ENCODE measurements at regions not wholly inside any gene's neighbourhood (a gene's known extent, or its start where the extent isn't known, plus 50 kb on each side); places are given as distances from the start of the nearest gene placed in this dataset.
"Not testable (repeated sequence)": the region's sequence is repeated elsewhere in the genome, so short reads cannot be mapped to it uniquely, and the experiment has no call there.

DNA sequence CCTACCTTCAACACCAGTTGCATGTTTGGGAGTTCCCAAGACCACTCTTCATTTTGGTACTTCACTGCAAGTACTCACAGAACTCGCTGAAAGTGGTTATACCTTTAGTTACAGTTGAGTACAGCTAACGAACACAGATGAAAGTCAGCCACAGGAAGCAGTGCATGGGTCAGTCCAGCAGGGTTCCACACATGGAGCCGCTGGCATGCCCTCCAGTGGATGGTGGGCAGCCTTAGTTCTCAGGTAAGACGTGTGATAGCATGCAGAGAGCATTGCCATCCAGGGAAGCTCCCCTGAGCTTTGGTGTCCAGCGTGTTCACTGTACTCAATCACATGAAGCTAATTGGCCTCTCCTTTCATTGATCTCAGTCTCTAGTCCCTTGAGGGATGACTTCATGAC, 815.3 kb downstream of the RNF144A start:
- DNase-seq: no peak

GRCh38 chr2:7736646-7737305, 819.6 kb downstream of the RNF144A start:
- DNase-seq: no peak

DNA sequence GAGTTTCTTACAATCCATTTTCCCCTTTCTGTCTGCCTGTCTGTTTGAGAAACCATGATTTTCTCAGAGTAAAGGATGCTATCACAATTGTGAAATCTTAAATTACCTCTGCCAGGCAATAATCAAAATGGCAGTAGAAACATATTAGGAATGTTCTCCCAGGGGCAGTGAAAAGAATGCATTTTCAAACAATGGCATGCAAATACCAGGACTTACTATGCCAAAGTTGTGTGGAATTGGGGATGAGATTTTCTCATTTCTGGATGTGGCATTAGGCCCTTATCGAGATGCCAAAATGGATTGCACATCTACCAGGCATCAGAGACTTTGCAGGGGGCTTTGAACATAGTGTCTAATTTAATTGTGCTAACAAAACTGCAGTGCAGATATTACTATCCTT, 821.4 kb downstream of the RNF144A start:
- no peak for DNase-seq

GRCh38 chr2:7740114-7740513, 822.9 kb downstream of the RNF144A start:
- no peak for DNase-seq

DNA sequence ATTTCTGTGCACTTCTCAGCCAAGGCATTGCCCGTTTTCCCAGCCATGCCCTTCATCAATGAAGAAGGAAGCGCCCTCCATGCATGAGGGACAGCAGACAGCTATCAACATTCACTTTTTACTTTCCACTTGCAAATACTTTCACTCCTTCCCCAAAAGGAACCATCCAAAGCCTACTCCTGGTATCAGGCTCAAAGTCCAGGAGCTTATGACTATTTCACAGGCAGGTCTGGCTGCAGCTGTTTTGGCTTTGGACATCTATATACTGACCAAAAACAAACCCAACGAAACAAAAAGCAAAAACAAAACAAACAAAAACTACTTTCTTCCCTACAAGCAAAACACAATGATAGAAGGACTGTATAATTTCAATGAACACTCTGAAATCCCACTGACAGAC, 825.1 kb downstream of the RNF144A start:
- no peak for DNase-seq

DNA sequence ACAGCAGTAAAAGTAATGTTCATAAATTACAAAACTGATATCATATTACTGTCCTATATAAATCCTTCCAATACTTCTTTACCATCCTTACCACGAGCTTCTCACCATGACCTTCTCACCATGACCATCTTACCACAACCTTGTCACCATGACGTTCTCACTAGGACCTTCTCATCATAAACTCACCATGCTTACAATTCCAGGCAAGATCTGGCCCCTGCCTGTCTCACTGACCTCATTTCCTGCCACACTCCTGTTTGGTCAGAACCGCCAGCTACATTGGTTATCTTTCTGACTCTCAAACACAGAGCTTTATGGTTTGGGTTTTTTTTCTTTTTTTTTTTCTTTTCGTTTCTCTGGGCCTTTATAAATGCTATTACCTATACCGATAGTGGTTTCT, 827.6 kb downstream of the RNF144A start:
- DNase-seq: no peak

- DNase-seq: no peak
Observed at GRCh38 chr2:7745369-7745768, 828.2 kb downstream of the RNF144A start.

- peak; percentile 17 for DNase-seq
Observed at GRCh38 chr2:7748717-7749415, 831.7 kb downstream of the RNF144A start.

DNA sequence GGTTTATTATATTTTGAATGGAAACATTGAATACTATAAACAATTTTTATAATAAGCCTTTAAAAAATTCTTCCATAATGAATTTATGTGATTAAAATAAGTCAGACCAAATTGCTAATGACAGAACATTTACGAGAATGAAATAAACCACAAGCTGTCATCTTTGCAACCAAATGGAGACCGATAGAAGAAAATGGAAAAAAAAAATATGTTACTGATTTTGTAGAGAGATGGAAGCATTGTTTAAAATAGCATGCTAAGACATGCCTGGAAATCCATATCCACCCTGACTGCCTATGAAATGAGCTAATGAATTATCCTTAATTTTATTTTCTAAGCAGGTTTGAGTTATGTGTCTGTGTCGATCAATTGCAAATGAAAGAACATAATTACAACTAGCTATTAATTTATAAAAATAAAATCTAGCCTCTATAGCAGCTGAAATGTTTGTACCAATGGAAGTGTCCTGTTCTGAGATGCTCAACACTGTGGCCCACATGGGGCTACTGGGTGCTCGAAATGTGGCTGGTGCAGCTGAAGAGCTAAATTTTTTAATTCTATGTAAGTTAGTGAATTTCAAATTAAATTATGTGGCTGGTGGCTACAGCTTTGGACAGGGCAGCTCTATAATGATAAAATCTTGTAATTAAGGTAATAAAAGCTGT, 832.8 kb downstream of the RNF144A start:
- DNase-seq: no peak

GRCh38 chr2:7752291-7752690, 835.1 kb downstream of the RNF144A start:
- no peak for DNase-seq

DNA sequence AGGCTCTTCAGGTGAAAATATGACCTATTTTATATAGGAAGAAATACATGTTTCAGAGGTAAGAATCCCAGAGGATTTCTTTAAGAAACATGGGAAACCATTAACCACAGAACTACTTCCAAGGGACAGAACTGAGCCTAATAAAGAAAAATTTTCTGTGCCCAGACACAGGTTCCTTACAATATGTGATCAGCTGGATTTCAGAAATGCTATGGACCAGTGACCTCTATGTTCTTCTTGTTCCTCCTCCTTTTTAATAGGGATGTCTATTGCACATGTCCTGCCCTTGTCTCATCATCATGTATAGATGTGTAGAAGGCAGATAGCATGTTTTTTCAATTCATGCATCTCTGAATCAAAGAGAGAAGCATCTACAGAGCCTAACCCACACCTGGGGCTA, 836.6 kb downstream of the RNF144A start:
- DNase-seq: no peak

DNA sequence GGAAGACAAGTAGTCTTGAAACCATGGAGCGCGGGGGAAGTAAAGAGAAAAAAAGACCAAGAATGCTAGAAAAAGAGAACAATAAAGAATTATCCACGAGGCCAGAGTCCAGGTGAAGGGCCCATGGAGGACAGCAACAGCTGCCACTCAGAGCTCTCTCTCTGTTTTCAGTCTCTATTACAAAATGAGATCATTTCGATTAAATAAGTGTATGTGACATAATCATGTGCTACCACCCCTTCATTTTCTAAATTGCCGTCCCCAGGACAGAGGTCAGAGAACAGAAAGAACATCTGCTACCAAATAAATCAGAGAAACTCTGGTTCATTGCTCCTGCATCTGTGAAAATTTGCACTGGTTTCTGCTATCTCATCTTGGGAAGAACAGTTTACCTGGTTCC, 838.7 kb downstream of the RNF144A start:
- DNase-seq: no peak

GRCh38 chr2:7758073-7758759, 841.0 kb downstream of the RNF144A start:
- DNase-seq: no peak

DNA sequence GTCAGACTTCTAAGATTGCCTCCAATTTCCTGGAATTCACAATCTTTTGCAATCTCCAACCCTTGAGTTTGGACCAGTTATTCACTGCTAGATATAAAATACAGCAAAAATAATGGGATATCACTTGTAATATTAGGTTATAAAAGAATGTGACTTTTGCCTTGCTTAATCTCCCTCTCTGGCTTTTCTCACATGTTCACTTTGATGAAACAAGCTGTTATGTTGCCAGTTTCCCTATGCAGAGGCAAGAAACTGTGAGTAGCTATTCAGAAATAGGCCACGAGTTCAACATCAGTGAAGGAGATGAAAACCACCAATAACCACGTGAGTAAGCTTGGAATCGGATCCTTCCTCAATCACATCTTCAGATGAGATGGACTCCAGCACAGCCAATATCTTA, 842.7 kb downstream of the RNF144A start:
- no peak for DNase-seq

DNA sequence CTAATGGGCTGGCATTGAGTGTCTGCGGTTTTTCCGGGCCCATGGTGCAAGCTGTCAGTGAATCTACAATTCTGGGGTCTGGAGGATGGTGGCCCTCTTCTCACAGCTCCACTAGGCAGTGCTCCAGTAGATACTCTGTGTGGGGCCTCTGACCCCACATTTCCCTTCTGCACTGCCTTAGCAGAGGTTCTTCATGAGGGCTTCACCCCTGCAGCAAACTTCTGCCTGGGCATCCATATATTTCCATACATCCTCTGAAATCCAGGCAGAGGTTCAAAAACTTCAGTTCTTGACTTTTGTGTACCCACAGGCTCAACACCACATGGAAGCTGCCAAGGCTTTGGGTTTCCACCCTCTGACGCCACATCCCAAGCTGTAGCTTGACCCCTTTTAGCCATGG, 846.2 kb downstream of the RNF144A start:
- not testable (repeated sequence) for DNase-seq

GRCh38 chr2:7765236-7765635, 848.0 kb downstream of the RNF144A start:
- no peak for DNase-seq

- no peak for DNase-seq
Observed at GRCh38 chr2:7766088-7766722, 849.0 kb downstream of the RNF144A start.

DNA sequence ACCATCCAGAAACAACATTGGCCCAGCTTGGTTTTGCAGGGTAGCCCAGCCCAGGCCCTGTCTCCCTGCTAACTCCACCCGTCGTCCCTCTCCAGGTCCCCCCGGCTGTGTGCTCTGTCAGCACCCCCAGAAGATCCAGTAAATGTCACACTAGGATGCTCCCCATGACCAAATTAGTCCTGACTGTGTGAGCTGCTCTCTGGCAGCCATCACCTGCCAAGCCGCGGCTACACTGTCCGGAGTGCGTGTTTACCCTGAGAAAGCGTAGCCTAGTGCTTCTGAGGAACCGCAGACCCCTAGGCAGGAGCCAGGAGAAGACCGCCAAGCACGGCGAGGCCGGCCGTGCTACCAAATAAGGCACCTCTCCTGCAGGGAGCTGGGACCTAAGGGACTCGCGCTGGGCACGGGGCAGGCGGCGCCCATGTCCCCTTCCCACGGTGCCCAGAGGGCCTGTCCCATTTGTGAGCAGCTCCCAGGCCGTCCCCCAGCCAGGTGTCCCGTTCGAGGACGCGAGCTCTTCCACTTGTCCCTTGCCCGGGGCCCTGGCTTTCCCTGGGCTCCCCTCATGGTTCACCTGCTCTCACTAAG, 849.9 kb downstream of the RNF144A start:
- DNase-seq: no peak

- DNase-seq: no peak
Observed at GRCh38 chr2:7767902-7768301, 850.7 kb downstream of the RNF144A start.

- peak; percentile 76 for DNase-seq
Observed at GRCh38 chr2:7771781-7772180, 854.6 kb downstream of the RNF144A start.

GRCh38 chr2:7773362-7774360, 856.4 kb downstream of the RNF144A start:
- peak; percentile 86 for DNase-seq
